ENCODE measurements at regions not wholly inside any gene's neighbourhood (a gene's known extent, or its start where the extent isn't known, plus 50 kb on each side); places are given as distances from the start of the nearest gene placed in this dataset.

- intact Hi-C loops (cut with micrococcal nuclease), result no loop called here
These were observed 144.9 kb downstream of the HAPSTR1 start for GRCh38 chr16:9236319-9236718.

GRCh38 chr16:9238346-9238745 lies 146.9 kb downstream of the HAPSTR1 start:
- ATAC-seq, result no peak
- DNase-seq, result no peak
- intact Hi-C loops (cut with micrococcal nuclease), result no loop called here

More at GRCh38 chr16:9236319-9236718, 144.9 kb downstream of the HAPSTR1 start:
- DNase-seq (no peak), ATAC-seq (no peak)

- ATAC-seq (no peak), DNase-seq (no peak)
- intact Hi-C loops (cut with micrococcal nuclease), result no loop called here
These were observed 149.7 kb downstream of the HAPSTR1 start for GRCh38 chr16:9241177-9241576.

- DNase-seq, result no peak
- ATAC-seq, result no peak
- intact Hi-C loops (cut with micrococcal nuclease), result no loop called here
These were observed 156.7 kb downstream of the HAPSTR1 start for GRCh38 chr16:9248162-9248561.

GRCh38 chr16:9249534-9249933 lies 158.1 kb downstream of the HAPSTR1 start:
- no peak for ATAC-seq
- intact Hi-C loops (cut with micrococcal nuclease), result no loop called here

GRCh38 chr16:9251026-9251425 lies 159.6 kb downstream of the HAPSTR1 start:
- ATAC-seq (no peak), DNase-seq (no peak)
- intact Hi-C loops (cut with micrococcal nuclease), result no loop called here

More at GRCh38 chr16:9249534-9249933, 158.1 kb downstream of the HAPSTR1 start:
- no peak for DNase-seq

- no peak for DNase-seq
- intact Hi-C loops (cut with micrococcal nuclease), result no loop called here
- no peak for ATAC-seq
These were observed 163.4 kb downstream of the HAPSTR1 start for GRCh38 chr16:9254863-9255262.

- intact Hi-C loops (cut with micrococcal nuclease), result no loop called here
- DNase-seq (no peak), ATAC-seq (no peak)
These were observed 164.8 kb downstream of the HAPSTR1 start for GRCh38 chr16:9256196-9256595.

- intact Hi-C loops (cut with micrococcal nuclease), result no loop called here
- ATAC-seq (no peak), DNase-seq (no peak)
These were observed 166.4 kb downstream of the HAPSTR1 start for GRCh38 chr16:9257843-9258242.

- intact Hi-C loops (cut with micrococcal nuclease), result no loop called here
- DNase-seq, result peak; percentile 29
- ATAC-seq, result peak; percentile 66
These were observed 167.1 kb downstream of the HAPSTR1 start for GRCh38 chr16:9258423-9259051.

- ATAC-seq (no peak), DNase-seq (no peak)
- intact Hi-C loops (cut with micrococcal nuclease), result no loop called here
These were observed 168.6 kb downstream of the HAPSTR1 start for GRCh38 chr16:9259914-9260608.

GRCh38 chr16:9260666-9261065 lies 169.2 kb downstream of the HAPSTR1 start:
- peak; percentile 44 for DNase-seq
- peak; percentile 76 for ATAC-seq
- intact Hi-C loops (cut with micrococcal nuclease), result no loop called here

- ATAC-seq (no peak), DNase-seq (no peak)
- intact Hi-C loops (cut with micrococcal nuclease), result no loop called here
These were observed 169.9 kb downstream of the HAPSTR1 start for GRCh38 chr16:9261376-9261775.

- no peak for ATAC-seq
- DNase-seq, result no peak
- intact Hi-C loops (cut with micrococcal nuclease), result no loop called here
These were observed 171.7 kb downstream of the HAPSTR1 start for GRCh38 chr16:9262941-9263715.

GRCh38 chr16:9264067-9264466 lies 172.6 kb downstream of the HAPSTR1 start:
- intact Hi-C loops (cut with micrococcal nuclease), result no loop called here
- no peak for DNase-seq
- ATAC-seq, result no peak

- ATAC-seq, result no peak
- no peak for DNase-seq
- intact Hi-C loops (cut with micrococcal nuclease), result no loop called here
These were observed 177.0 kb downstream of the HAPSTR1 start for GRCh38 chr16:9268446-9268845.

- intact Hi-C loops (cut with micrococcal nuclease), result no loop called here
- ATAC-seq, result no peak
- DNase-seq, result no peak
These were observed 179.0 kb downstream of the HAPSTR1 start for GRCh38 chr16:9270424-9270823.

- ATAC-seq (no peak), DNase-seq (no peak)
- intact Hi-C loops (cut with micrococcal nuclease), result no loop called here
These were observed 179.5 kb downstream of the HAPSTR1 start for GRCh38 chr16:9270941-9271340.

GRCh38 chr16:9271841-9272240 lies 180.4 kb downstream of the HAPSTR1 start:
- DNase-seq (no peak), ATAC-seq (no peak)
- intact Hi-C loops (cut with micrococcal nuclease), result no loop called here

- intact Hi-C loops (cut with micrococcal nuclease), result no loop called here
- ATAC-seq (no peak), DNase-seq (no peak)
These were observed 183.9 kb downstream of the HAPSTR1 start for GRCh38 chr16:9275377-9275776.
